Spleen (tissue), 11 donors: ENCODE measurements at regions not wholly inside any gene's neighbourhood (a gene's known extent, or its start where the extent isn't known, plus 50 kb on each side); places are given as distances from the start of the nearest gene placed in this dataset.

Experiments used
- DNase-seq: peaks from one replicate; pipeline ENCODE4 v3.0.0-alpha.2; 2020
- H3K27ac ChIP-seq, 8 donors: fragments of 200-600 bp; sonication (generic) in 7 of 8; 1 replicate in 4 of 8; 2 replicates in 4 of 8; pipeline versions ENCODE4 v1.5.0 to v1.8.0; 2016 to 2021; ENCODE audit warnings: inconsistent platforms in 4 of 8, mild to moderate bottlenecking in 4 of 8, moderate library complexity in 1 of 8
- H3K27me3 ChIP-seq, 7 donors: fragments of 200-600 bp; sonication (generic) in 6 of 7; replicated peaks in 1 of 7; 1 replicate in 4 of 7; 2 replicates in 3 of 7; pipeline versions ENCODE4 v1.5.0 to v1.8.0; 2016 to 2021; ENCODE audit warnings: inconsistent platforms in 3 of 7, mild to moderate bottlenecking in 1 of 7
- H3K36me3 ChIP-seq, 6 donors: fragments of 200-600 bp; sonication (generic) in 5 of 6; 1 replicate in 4 of 6; 2 replicates in 2 of 6; pipeline versions ENCODE4 v1.5.0 to v1.8.0; 2016 to 2021; ENCODE audit warnings: inconsistent platforms in 2 of 6
- H3K4me1 ChIP-seq, 6 donors: fragments of 200-600 bp; sonication (generic) in 5 of 6; 1 replicate in 3 of 6; 2 replicates in 3 of 6; pipeline versions ENCODE4 v1.5.0 to v1.8.0; 2016 to 2021; ENCODE audit warnings: inconsistent platforms in 3 of 6
- H3K4me3 ChIP-seq, 8 donors: fragments of 200-600 bp; sonication (generic) in 7 of 8; 1 replicate in 4 of 8; 2 replicates in 4 of 8; pipeline versions ENCODE4 v1.5.0 to v1.8.0; 2016 to 2021; ENCODE audit warnings: inconsistent platforms in 4 of 8, mild to moderate bottlenecking in 4 of 8, moderate library complexity in 2 of 8
- H3K9me3 ChIP-seq, 8 donors: fragments of 200-600 bp; sonication (generic) in 7 of 8; 1 replicate in 4 of 8; 2 replicates in 4 of 8; pipeline versions ENCODE4 v1.5.0 to v1.8.0; 2016 to 2021; ENCODE audit warnings: inconsistent platforms in 4 of 8
- CTCF ChIP-seq, 11 experiments: fragments of 200-600 bp in 7 of 11; fragments of 450-650 bp in 4 of 11; sonication (generic) in 4 of 11; IDR thresholded peaks in 8 of 11; conservative IDR thresholded peaks in 3 of 11; 1 replicate in 7 of 11; 2 replicates in 4 of 11; pipeline versions ENCODE4 v1.4.0 to v1.8.0; 2016 to 2021; ENCODE audit warnings: antibody characterized with exemption in 11 of 11, inconsistent platforms in 4 of 11, mild to moderate bottlenecking in 1 of 11
- POLR2A ChIP-seq, 3 donors: fragments of 450-650 bp; IDR thresholded peaks; one replicate each; pipeline ENCODE4 v1.5.1; 2017; ENCODE audit warnings: antibody characterized with exemption in 3 of 3, mild to moderate bottlenecking in 1 of 3
- POLR2AphosphoS5 ChIP-seq, 3 donors: sonication (generic); formaldehyde crosslinking; IDR thresholded peaks; one replicate each; pipeline ENCODE4 v1.5.1; 2017; ENCODE audit warnings: antibody characterized with exemption in 3 of 3
- WGBS, 5 donors: extraction: QIAGEN DNeasy Blood & Tissue Kit in 3 of 5; methylation state at CpG; one replicate each; pipeline versions ENCODE4 v1.1.5 to v1.1.7; 2013 to 2018; 5-methylcytosine and 5-hydroxymethylcytosine counted together
- intact Hi-C: fragments of 100-400 bp; cut with DNase I; formaldehyde crosslinking; loops from one replicate; pipeline ENCODE4 v1.15.0; 2023; ENCODE audit warnings: low total_unique reads
- donor health status: healthy with polysubstance abuse.
- donor health status: DM: no; HTN: no; CAD: no; lungs with moderate emphysema.
- donor health status: DM: no; HTN: no; CAD: no.
- donor health status: Bipolar disorder and iron deficiency.
- donor health status: healthy.
- donor health status: DM: no; HTN: no; CAD: no.
- donor health status: DM: yes; HTN: yes; CAD: no.

GRCh38 chr5:33319841-33320240 is 120.9 kb upstream of the TARS1 start:
- H3K4me1 ChIP-seq = no peaks in the 10 kb centered on the region
- H3K9me3 ChIP-seq = no peaks in the 10 kb centered on the region
- H3K27ac ChIP-seq = no peak overlapping the region
- H3K4me3 ChIP-seq = no peak overlapping the region
- no peaks in the 10 kb centered on the region for H3K36me3 ChIP-seq
- H3K27me3 ChIP-seq = no peaks in the 10 kb centered on the region
- no peak for TF ChIP-seq CTCF (IDR thresholded peaks at IDR 0.05 in 8 of 11, conservative IDR thresholded peaks at IDR 0.05 in 3 of 11)
- TF ChIP-seq POLR2A (IDR thresholded peaks at IDR 0.05) = no peak
- TF ChIP-seq POLR2AphosphoS5 (IDR thresholded peaks at IDR 0.05) = no peak
- intact Hi-C loops = no loop called here
- 19 to 28% (median 23%) methylated on average over 1 of the region's 1 CpG for WGBS, 5 donors
- DNase-seq = no peak

- H3K4me1 ChIP-seq = no peaks in the 10 kb centered on the region
- 75 to 90% (median 83%) methylated on average over 1 of the region's 1 CpG for WGBS, 5 donors
- no peak overlapping the region for H3K27ac ChIP-seq
- H3K27me3 ChIP-seq = no peaks in the 10 kb centered on the region
- no peaks in the 10 kb centered on the region for H3K9me3 ChIP-seq
- intact Hi-C loops = no loop called here
- no peak for DNase-seq
- H3K36me3 ChIP-seq = no peaks in the 10 kb centered on the region
- TF ChIP-seq CTCF (IDR thresholded peaks at IDR 0.05 in 8 of 11, conservative IDR thresholded peaks at IDR 0.05 in 3 of 11) (no peak), POLR2A (IDR thresholded peaks at IDR 0.05) (no peak), POLR2AphosphoS5 (IDR thresholded peaks at IDR 0.05) (no peak)
- H3K4me3 ChIP-seq = no peak overlapping the region
These were observed 119.7 kb upstream of the TARS1 start for GRCh38 chr5:33321026-33321425.

DNA sequence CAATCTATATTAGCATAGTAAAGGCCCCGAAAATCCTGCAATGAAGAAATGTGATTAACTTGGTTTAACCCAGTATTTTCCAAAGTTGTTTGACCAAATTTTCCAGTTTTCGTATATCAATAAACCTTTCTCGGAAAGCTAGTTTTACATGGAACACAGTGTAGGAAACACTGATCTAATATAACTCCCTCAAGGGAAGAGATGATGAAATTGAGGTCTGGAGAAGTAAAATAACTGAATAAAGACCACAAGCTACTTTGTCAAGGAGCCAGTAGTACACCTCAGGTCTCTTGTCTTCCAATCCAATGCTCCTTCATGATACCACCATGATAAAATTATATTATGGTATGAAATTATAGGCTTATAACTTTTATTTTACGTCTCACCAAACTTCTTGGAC is 118.1 kb upstream of the TARS1 start:
- no peak for TF ChIP-seq POLR2AphosphoS5 (IDR thresholded peaks at IDR 0.05)
- TF ChIP-seq CTCF (IDR thresholded peaks at IDR 0.05 in 8 of 11, conservative IDR thresholded peaks at IDR 0.05 in 3 of 11) = no peak
- TF ChIP-seq POLR2A (IDR thresholded peaks at IDR 0.05) = no peak
- Histone ChIP-seq H3K27me3 (no peaks in the 10 kb centered on the region), H3K36me3 (no peaks in the 10 kb centered on the region), H3K4me1 (no peaks in the 10 kb centered on the region), H3K27ac (no peak overlapping the region), H3K4me3 (no peak overlapping the region), H3K9me3 (no peaks in the 10 kb centered on the region)
- WGBS, 5 donors = 82 to 92% (median 86%) methylated on average over 4 of the region's 4 CpGs
- DNase-seq = no peak
- intact Hi-C loops = no loop called here

DNA sequence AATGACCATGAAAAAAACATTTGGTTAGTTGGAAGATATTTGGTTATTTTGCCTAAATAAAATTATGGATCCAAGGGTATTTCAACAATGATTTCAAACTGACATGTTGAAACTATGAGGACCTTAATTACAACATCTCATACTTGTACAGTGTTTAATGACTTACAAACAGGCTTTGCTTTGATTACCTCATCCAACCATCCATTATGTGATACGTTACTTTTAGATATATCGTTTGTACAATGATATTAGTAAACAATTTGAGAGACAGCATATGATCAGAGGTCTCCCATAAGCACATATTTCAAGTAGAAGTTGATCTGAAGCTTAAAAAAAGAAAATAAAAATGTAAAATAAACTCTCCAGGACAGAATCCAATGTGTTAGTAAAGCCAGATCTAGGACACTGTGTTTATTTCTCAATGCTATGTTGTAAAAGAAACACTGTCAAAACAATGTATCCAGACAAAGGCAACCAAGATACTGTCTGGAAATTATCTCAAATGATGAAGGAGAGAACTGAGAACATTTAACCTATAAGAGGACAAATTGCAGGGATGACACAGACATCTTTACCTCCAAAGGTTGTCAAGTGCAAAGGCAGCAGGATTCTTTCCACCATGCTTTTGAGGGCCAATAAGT is 116.0 kb upstream of the TARS1 start:
- TF ChIP-seq CTCF (IDR thresholded peaks at IDR 0.05 in 8 of 11, conservative IDR thresholded peaks at IDR 0.05 in 3 of 11) = no peak
- TF ChIP-seq POLR2A (IDR thresholded peaks at IDR 0.05) = no peak
- TF ChIP-seq POLR2AphosphoS5 (IDR thresholded peaks at IDR 0.05) = no peak
- H3K27me3 ChIP-seq = no peaks in the 10 kb centered on the region
- no peaks in the 10 kb centered on the region for H3K9me3 ChIP-seq
- H3K27ac ChIP-seq = no peak overlapping the region
- H3K4me1 ChIP-seq = no peaks in the 10 kb centered on the region
- no peak for DNase-seq
- H3K36me3 ChIP-seq = no peaks in the 10 kb centered on the region
- 61 to 84% (median 76%) methylated on average over 2 of the region's 2 CpGs for WGBS, 5 donors
- intact Hi-C loops = no loop called here
- no peak overlapping the region for H3K4me3 ChIP-seq
